HEK293T (cell line): ENCODE measurements at regions not wholly inside any gene's neighbourhood (a gene's known extent, or its start where the extent isn't known, plus 50 kb on each side); places are given as distances from the start of the nearest gene placed in this dataset.

ENCODE experiments used
- ARNT ChIP-seq: fragments of 450-650 bp; IDR thresholded peaks from 2 replicates; pipeline ENCODE4 v1.6.1; 2017; ENCODE audit warnings: mild to moderate bottlenecking
- BHLHE40 ChIP-seq: fragments of 450-650 bp; IDR thresholded peaks from 2 replicates; pipeline ENCODE4 v1.6.1; 2016; ENCODE audit warnings: mild to moderate bottlenecking, moderate library complexity, borderline replicate concordance
- CTBP1 ChIP-seq: fragments of 450-650 bp; IDR thresholded peaks from 2 replicates; pipeline ENCODE4 v1.6.1; 2016; ENCODE audit warnings: borderline replicate concordance
- ELF4 ChIP-seq: fragments of 450-650 bp; IDR thresholded peaks from 2 replicates; pipeline ENCODE4 v1.6.1; 2017; ENCODE audit warnings: antibody characterized with exemption
- FOXM1 ChIP-seq: fragments of 450-650 bp; IDR thresholded peaks from 2 replicates; pipeline ENCODE4 v1.6.1; 2017; ENCODE audit warnings: mild to moderate bottlenecking, borderline replicate concordance
- NFRKB ChIP-seq: fragments of 450-650 bp; IDR thresholded peaks from 2 replicates; pipeline ENCODE4 v1.6.1; 2016; ENCODE audit warnings: mild to moderate bottlenecking, moderate library complexity
- SP1 ChIP-seq: fragments of 450-650 bp; IDR thresholded peaks from 2 replicates; pipeline ENCODE4 v1.6.1; 2017
- ZNF384 ChIP-seq: fragments of 450-650 bp; IDR thresholded peaks from 2 replicates; pipeline ENCODE4 v1.6.1; 2016
- TF ChIP-seq, protein P1 (sequence below): fragments of 450-650 bp; IDR thresholded peaks from 2 replicates; pipeline ENCODE4 v1.6.1; 2016

DNA sequence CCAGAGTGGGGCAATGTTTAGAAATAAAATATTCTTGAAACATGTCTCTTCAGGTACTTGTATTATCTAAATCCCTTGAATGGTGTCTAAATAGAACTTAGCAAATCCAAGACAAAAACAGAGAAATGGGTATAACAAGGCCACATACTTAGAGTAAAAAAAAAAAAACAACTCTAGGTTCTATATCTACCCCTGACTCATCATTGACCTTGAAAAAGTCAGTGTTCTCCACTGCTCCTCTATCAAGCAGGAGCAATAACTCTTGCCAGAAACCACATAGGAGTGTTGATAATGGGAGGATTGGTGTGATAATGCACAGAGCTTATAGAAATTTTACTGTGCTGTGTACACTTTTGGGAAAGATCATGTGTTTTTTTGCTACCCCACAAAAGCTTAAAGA lies 296.6 kb upstream of the PMFBP1 start:
- TF ChIP-seq SP1 (no peak), BHLHE40 (no peak), ELF4 (no peak), FOXM1 (no peak), ZNF384 (no peak), CTBP1 (no peak), NFRKB (no peak), ARNT (no peak)
- TF ChIP-seq, protein P1, sequence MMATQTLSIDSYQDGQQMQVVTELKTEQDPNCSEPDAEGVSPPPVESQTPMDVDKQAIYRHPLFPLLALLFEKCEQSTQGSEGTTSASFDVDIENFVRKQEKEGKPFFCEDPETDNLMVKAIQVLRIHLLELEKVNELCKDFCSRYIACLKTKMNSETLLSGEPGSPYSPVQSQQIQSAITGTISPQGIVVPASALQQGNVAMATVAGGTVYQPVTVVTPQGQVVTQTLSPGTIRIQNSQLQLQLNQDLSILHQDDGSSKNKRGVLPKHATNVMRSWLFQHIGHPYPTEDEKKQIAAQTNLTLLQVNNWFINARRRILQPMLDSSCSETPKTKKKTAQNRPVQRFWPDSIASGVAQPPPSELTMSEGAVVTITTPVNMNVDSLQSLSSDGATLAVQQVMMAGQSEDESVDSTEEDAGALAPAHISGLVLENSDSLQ: no peak
